HG02642 (cell line): ENCODE measurements at regions not wholly inside any gene's neighbourhood (a gene's known extent, or its start where the extent isn't known, plus 50 kb on each side); places are given as distances from the start of the nearest gene placed in this dataset.

Experiments
- ATAC-seq: cut with Tn5 transposase; IDR thresholded peaks from one replicate; pipeline ENCODE4 v1.9.1; 2021; ENCODE audit warnings: mild to moderate bottlenecking; ENCODE audit not compliant: unreplicated experiment, poor library complexity

DNA sequence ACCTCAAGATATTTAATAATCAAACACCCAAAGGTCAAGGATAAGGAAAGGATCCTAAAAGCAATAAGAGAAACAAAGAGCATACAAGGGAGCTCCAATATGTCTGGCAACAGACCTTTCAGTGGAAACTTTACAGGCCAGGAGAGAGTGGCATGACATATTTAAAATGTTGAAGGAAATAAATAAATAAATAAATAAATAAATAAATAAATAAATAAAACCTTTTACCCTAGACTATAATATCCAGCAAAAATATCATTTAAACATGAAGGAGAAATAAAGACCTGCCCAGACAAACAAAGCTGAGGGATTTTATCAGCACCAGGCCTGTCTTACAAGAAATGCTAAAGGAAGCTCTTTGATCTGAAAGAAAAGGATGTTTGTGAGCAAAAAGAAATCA is 367.8 kb upstream of the PBX1 start:
- ATAC-seq = no peak

DNA sequence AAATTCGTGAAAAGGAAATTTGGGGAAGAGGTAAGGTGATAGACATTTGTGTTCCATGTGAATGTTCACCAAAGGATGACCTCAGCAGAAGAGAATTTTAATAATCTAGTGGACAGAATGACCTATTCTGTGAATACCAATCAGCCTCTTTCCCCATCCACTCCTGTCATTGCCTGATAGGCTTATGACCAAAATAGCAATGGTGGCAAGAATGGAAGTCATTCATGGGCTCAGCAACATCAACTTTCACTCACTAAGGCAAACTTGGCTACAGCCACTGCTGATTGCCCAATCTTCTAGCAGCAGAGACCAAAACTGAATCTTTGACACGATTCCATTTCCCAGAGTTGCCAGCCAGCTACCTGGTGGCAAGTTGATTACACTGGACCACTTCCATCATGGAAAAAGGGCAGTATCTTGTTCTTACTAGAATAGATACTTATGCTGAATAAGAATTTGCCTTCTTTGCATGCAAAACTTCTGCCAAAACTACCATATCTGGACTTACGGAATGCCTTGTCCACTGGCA is 348.7 kb upstream of the PBX1 start:
- ATAC-seq = no peak

DNA sequence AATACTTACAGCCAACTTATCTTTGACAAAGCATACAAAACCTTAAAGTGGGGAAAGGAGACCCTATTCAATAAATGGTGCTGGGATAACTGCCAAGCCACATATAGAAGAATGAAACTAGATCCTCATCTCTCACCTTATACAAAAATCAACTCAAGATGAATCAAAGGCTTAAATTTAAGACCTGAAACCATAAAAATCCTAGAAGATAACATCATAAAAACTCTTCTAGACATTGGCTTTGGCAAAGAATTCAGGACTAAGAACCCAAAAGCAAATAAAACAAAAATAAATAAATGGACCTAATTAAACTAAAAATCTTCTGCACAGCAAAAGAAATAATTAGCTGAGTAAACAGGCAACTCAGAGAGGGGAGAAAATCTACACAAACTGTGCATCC is 335.6 kb upstream of the PBX1 start:
- no peak for ATAC-seq

DNA sequence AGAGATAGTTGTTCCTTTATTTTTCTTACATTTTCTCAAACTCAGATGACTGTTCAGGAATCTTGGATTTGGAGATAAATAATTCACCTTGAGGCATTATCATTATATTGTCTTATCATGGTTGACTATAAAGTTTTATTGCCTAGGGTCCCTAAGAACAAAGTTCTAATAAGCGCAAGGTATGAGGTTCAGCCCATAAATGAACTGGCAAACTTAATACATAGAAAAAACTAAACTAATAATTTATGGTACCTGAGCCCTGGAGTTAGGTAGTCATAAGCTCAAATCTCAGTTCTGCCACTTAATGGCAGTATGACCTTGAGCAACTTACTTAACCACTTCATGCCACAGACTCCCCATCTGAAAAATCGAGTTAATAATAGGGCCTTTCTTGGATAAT is 334.0 kb upstream of the PBX1 start:
- no peak for ATAC-seq

DNA sequence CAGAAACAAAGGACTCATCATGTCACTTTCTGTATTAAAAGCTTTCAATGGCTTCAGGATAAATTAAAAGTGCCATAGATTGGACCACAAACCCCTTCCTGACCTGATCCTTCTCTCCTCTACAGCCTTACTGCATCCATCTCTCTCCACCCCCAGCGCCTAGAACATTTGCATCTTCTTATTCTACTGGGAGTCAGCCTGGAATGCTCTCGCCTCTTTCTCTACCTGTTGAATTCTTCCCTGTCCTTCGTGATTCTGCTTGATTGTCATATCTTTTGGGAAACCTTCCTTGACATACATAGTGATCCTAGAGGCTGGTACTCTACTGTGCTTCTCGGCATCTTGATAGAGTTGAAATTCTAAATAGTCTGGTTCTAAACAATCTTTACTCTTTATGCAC is 332.0 kb upstream of the PBX1 start:
- ATAC-seq = no peak

DNA sequence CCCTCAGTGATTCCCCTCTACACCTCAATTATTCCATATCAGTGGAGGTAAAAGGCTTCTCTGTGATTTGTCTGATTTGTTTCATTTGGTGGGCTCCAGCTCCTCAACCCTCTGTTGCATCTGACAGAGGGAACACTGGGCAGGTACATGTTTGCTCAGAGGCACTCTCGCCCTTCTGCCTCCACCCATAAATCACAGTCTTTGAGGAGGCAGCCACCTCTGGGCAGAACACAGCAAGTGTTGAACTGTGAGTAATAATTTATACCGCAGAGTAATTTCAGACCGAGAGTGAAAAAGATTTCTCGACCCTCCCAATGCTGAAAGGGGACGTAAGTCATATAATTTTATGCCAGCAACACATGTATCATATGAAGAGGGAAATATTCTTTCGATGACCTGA is 330.1 kb upstream of the PBX1 start:
- no peak for ATAC-seq

DNA sequence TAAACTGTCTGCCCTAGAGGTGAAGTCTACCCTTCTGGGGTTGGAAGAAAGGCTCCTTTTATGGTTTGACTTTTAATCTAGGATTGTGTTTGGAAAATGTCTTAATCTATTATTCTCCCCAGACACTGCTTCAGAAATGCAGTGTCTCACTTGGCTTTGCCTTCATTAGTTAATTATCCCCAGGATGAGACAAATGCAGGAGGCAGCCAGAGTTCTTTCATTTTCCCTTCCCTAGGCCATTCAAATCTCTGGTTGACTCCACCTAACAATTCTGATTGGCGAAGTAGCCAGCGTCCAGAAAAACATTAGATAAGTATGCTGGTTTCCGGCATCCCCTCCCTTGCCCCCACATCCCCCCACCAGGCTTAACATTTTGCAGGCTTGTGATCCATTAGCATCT is 325.8 kb upstream of the PBX1 start:
- no peak for ATAC-seq

DNA sequence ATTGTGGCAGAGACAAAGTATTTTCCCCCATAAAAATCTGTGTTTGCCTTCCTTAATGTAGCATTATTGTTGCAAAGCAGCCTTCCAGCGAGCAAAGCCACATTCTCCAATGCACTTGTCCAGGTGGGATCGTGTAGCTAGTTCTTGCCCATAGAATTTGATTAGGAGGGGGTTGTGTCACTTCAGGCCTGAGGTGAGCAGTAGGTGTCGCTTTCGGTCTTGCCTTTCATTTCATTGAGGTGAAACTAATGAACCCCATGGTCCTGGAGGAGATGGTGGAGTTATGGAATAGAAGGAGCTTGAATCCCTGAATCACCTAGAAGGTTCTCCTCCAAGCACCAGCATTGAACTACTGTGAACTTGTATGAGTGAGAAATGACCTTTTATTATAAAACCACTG is 318.9 kb upstream of the PBX1 start:
- ATAC-seq = no peak

DNA sequence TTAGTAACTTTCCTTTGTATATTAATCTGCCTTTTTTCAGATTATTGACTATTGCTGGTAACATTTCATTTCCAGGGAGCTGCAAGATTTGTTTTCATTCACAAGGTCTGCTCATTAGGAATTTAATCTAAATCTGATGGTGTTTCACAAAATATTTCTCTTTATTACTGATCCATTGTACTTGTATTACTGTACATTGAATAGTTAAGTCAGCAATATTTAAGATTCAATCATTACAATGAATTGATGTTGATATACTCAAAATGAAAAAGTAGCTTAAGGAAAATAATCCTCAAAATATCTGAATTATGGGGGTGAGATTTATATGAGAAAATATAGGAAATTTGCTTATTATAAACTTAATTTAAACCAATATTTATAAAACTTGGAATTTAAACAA is 308.6 kb upstream of the PBX1 start:
- no peak for ATAC-seq

DNA sequence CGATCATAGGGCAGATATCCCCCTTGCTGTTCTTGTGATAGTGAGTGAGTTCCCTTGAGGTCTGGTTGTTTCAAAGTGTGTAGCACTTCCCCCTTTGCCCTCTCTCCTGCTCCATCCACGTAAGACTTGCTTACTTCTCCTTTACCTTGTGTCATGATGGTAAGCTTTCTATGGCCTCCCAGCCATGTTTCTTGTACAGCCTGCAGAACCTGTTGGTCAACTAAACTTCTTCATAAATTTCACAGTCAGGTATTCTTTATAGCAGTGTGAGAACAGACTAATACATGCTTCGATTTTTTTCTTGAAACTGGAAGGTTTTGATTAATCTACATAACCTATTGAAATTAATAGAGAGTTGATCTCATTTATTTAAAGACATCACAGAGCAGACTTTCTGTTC is 302.5 kb upstream of the PBX1 start:
- no peak for ATAC-seq

DNA sequence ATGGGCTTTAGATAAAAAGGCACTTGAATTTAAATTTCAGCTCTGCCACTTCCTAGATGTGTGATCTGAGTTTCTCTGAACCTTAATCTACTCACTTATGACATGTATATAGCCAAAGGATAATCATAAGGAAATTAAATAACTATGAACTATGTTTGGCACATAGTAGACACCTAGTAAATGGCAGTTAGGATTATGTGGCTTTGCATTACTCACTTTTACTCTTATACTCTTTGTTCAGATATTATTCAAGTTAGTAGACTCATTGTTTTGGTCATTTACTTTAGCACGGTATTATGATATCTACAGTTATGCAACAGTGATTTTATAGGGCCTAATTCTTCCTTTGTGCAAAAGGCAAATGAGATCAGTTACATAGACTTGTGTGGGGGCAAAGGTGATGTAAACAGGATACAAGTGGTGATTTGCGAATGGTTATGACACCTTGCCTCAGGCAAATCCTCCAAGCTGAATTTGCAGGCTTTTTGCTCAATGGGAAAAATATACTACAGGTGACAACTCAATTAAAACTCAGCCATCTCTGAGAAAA is 297.2 kb upstream of the PBX1 start:
- ATAC-seq = no peak

DNA sequence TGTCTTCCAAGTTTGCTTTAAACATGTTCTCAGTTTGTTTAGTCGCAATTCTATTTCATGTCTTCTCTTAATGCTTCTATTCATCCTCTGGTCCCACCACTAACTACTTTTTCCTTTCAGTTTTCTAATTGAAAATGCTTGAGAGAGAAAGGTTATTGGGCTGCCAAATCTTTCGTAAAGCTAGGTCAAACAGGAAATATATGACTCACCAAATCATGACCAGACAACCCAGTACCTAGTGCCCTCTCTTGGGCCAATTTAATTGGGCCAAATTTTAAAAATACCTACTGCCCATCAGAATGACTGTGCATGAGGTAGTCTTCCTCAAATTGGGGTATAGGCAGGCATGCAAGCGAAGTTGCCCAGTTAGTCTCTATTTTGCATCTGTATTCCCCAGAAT is 295.4 kb upstream of the PBX1 start:
- ATAC-seq = no peak

DNA sequence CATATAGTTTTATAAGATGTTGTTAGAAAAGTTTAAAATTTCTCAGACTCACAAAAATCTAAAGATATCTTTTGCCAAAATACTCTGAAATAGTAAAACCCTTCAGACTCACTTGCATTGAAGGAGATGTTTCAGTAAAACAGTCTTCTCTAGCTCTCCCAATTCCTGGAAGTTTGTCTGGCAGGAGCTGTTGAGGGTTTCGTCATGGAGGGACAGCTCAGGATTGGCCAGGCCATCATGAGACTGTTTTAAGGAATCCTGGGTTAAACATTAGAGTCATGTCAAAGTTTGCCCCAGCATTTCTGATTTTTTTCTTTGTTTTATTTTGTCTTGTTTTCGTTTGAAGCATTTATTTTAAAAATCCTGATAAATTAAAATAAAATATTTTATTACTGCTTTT is 293.8 kb upstream of the PBX1 start:
- no peak for ATAC-seq

DNA sequence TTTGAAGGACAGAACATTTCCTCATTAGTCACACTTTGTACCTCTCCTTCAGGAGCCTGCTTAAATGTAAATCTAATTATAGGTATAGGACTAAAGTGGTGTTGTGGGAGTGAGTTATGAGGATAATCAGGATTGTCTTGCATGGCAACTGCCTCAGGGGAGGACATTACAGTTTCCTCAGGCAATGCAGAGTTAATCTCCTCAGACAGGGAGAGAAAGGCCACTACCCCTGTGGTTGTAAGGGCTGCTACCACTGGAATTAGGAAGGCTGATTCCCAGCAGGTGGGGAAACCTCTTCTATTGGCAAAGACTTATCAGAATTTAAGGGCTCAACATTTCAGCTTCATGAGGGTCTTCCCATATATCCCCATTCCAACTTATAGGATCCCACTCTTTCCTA is 286.8 kb upstream of the PBX1 start:
- no peak for ATAC-seq

DNA sequence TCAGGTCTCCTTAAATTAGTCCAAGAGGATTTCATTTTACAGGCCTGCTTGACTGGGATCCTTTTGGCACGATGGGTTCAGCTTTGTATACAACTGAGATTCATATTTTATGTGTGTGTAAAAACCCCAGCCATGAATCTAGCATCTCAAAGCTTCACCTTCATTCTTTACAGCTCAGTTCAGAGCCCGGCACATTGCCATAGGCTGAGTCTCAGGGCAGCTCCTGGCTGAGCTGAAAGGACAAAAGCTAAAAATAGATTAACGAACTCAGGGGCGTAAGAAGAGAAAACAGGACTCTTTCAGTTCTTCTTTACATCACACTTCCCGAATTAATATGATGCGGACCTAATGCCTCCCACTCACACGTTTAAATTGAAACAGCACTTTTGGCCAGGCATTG is 262.8 kb upstream of the PBX1 start:
- ATAC-seq = no peak

DNA sequence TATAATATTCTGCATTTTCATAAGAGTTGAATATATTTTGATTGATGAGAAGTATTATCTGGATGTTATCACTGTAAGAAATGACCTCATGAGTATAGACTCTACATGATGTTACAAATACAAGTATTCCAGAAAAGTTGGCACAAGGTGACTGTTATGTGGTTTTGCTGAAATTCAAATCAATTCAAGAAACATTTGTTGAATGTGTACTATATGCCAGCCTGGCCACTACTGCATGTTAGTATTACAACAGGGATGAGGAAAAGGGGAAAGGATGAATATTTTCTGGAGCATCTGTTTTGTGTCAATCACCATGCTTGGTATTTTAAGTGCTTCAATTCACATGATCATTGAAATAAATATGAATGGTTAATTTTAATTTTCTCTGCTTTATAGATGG is 250.9 kb upstream of the PBX1 start:
- no peak for ATAC-seq

DNA sequence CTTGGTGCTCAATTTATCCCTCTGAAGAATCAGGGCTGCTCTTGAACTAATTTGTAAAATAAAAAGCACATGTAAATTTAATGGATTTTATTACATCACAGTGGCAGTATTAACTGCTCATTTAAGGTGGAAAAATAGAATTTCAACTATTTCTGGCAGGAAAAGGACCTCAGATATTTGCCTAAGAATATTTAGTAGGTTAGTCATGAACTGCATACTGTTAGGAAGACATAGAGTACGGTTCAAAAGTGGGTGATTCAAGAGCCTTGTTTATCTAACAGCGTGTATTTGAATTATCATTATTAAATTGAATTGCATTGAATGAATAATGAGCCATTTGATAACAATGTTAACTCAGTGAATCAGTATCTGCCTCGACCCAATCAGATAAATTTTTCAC is 248.8 kb upstream of the PBX1 start:
- ATAC-seq = no peak

DNA sequence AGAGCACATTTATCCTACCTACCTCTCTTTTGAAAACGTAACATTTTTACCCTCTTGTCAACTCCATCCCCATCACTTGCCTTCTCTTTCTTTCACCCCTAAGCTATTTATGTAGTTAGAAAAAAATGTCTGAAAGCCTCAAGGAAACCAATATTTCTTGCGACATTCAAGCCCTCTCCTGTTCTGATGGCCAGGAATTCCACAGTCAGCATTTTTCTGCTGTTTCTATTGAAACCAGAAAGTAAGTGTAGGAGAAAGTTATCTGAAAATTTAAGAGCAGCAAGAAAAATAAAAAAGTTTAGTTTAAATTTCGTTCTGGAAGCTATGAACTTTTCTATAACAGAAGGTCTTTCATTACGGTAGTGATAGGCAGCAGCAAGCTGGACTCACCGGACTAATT is 247.6 kb upstream of the PBX1 start:
- no peak for ATAC-seq

DNA sequence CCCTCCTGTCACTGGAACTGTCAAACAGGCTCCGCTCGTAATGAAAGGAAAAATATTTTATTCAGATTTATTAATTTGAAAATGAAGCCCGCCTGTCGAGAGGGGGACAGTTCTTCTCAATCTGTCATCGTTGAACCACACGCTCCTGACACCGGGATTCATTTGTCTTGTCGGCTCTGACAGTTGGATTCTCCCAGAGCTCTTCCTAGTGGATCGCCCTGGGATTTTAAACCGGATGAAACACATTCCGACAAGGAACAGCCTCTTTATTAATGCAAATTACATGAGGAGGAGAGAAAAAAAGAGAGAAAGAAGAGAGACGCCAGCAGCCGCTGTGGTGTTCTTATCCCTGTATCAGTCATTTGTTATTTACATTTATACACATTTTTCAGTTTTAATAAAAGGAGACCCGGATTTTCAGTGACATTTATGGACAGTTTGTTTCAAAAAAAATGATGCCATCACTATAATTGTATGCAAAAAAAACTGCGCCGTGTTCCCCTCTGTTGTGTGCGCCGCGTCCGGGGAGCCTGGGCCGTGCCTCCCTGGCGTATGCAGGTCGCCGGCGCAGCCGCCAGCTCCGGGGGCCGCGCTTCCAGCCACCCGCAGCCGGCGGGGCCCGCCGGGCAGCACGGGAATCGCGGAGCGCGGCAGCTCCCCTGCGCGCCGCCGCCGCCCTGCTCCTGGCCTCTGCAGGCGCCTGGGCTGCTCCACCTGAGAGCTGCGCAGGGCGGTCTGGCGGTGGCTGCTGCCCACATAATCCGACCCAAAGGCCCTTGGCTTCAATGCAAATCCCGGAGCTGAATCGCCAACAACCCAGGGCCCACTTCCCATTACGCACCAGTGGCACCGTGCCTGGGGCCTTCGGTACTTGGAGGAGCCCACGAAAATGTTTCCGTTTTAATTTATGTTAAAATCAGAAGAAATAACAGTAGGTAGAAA is 237.9 kb upstream of the PBX1 start:
- ATAC-seq = no peak

DNA sequence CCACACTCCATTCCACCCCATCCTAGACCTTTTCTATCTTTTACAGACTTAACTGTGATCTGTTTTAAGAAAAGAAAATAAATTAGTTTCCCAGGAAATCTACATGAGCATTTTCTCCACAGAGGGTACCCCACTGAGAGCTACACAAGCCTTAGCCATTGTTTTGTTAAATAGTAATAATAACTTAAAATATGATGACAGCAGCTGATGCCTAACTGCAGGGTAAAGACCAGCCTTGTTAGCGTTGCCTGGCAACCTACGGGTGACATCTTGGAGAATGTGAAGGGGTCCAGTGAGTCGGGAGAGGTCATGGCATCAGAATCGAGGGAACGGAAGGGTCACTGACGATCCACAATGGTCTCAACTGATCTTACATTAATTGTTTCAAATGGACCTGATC is 233.2 kb upstream of the PBX1 start:
- ATAC-seq = no peak

DNA sequence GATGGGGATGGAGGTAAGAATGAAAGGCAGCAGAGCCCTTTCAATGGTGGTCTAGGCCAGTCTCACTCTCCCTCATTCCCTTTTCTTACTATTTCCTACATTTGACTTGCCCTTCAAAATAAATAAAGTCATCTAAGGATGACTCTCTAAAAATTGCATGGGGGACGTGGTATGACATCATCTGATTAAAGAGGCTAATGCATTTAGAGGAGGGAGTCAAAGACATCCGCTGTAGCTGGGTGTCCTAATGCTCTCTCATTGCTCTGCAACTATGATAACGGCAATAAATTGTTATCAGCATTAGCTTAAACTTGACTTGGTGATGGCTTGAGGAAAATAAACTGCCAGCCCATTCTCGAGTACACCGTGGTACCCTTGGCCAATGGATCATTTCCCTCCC is 225.6 kb upstream of the PBX1 start:
- ATAC-seq = no peak

DNA sequence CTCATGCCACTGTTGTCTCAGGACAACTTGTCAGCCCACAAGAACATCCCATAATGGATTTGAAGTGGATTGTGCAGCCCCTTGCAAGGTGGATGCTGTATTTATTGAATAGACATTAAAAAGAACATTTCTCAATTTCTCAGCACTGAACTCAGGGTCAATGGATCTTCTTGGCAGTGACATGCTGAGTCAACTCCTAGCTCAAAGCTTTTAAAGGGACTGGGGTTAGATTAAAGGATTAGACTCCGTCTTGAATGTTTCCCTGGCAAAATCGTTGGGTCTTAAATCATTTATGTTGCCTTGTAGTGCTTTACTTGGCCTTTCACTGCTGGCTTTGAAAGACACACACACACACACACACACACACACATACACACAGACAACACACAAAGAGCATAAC is 221.6 kb upstream of the PBX1 start:
- no peak for ATAC-seq
